ENCODE measurements at regions not wholly inside any gene's neighbourhood (a gene's known extent, or its start where the extent isn't known, plus 50 kb on each side); places are given as distances from the start of the nearest gene placed in this dataset.
A peak's percentile ranks its signal among the peaks of the same experiment; 100 is the strongest.

DNA sequence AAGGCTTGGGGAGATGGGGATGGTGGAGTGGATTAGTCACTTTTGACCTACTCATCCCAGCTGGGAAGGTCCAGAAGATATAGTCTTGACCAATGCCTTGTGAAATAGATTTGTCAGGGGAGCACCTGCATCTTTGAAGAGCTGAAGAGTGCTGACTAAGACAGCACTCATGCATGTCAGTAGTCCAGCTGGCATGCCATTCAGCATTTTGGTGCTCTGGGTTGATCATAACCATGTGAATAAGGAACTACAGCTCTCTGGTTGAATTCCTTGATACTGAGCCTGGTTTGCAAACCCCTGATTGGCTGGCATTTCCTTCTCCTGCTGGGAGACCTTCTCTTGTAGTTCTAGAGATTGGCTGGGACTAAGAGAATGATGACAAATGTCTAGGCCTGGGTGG lies 106.8 kb upstream of the ALX4 start (continued):
- no peak for TF ChIP-seq ZNF792 (CRISPR knock-in tag; IDR thresholded peaks at IDR 0.05)
- TF ChIP-seq ZNF530 (CRISPR knock-in tag; IDR thresholded peaks at IDR 0.05; ENCODE audit: low read depth), result no peak

DNA sequence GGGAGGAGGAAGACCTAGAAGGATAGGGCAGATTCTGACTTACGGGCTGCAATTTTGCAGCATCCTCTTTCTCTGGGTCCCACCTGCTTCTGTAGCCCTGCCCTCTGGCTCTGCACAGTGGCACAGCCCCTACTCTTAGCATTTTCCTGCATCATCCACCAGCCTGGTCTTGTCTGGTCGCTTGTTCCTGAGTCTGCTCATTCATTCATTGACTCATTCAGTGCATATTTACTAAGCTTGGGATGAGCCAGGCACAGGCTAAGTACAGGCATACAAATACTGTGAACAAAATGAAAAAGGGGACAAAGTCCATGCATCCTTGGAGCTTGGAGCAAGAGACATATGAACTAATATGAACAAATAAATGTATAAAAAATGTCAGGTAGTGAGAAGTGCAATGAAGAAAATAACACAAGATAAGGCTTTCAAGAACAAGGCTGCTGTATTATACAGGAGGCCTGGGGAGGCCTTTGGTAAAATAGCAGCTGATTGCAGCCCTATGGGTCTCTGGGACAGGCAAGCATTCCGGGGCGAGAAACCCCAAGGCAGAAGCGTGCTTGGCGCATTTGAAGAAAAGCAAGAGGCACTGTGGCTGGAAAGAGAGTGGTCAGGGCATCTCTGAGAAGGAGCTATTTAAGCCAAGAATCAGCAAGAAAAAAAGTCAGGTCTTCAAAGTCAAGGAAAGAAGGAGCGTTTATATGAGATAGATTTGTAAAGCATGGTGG lies 108.0 kb upstream of the ALX4 start:
- in situ Hi-C loops (cut with HindIII; ENCODE audit: extremely low pct_ligation_motif_present, low pct_unique_long_range_greater_than_20kb), result loop anchor here (25.0 kb wide), 1 partner anchor 106 kb away; the partner anchor contains the start of gene ALX4
- ChIA-PET POLR2A (no interaction called here), CTCF (ENCODE audit: low intra/inter-chr PET ratio, low total read pairs) (no interaction called here)
- WGBS (ENCODE audit: low lambda C conversion rate), result 61% methylated on average over 7 of the region's 7 CpGs
- Histone ChIP-seq H3K36me3 (replicated peaks in 1 of 2; ENCODE audit: control insufficient read depth in 1 of 2, insufficient read depth in 2 of 2, low read length in 2 of 2) (no peaks in the 10 kb centered on the region), H3K9me3 (ENCODE audit: low read length) (no peaks in the 10 kb centered on the region), H3K27me3 (ENCODE audit: control insufficient read depth in 1 of 2, insufficient read depth in 2 of 2, low read length in 2 of 2) (peaks cover 1 to 7% of the 10 kb centered on the region in 2 experiments; a peak in 1 of 5 replicates), H3K27ac (ENCODE audit: extremely low read length, insufficient read depth, low read length) (no peak overlapping the region), H3K79me2 (ENCODE audit: insufficient read depth, low read length) (no peaks in the 10 kb centered on the region), H3K4me3 (replicated peaks in 1 of 3; ENCODE audit: insufficient read depth in 1 of 3, low read depth in 2 of 3, low read length in 3 of 3) (no peak overlapping the region), H2AFZ (ENCODE audit: low read length) (no peak overlapping the region), H4K20me1 (ENCODE audit: insufficient read depth, low read length) (no peaks in the 10 kb centered on the region), H3K4me2 (ENCODE audit: low read depth, low read length) (no peak overlapping the region), H3K4me1 (ENCODE audit: insufficient read depth, low read length) (no peaks in the 10 kb centered on the region), H3K9ac (ENCODE audit: insufficient read depth, low read depth, low read length) (no peak overlapping the region)
- intact Hi-C loops (cut with micrococcal nuclease; ENCODE audit: unreplicated experiment), result no loop called here
- ATAC-seq (peak; percentile 41; the same call in 1 of the 3 replicates), DNase-seq (ENCODE audit: low spot score) (peak; percentile 14), FAIRE-seq (no peak)
- BruUV-seq (replicated peaks), result no TSS peak
- no peak for TF ChIP-seq HOXD1 (CRISPR knock-in tag; IDR thresholded peaks at IDR 0.05)
- no peak for TF ChIP-seq ZNF180 (CRISPR knock-in tag; IDR thresholded peaks at IDR 0.05; ENCODE audit: borderline replicate concordance, low read depth)
- TF ChIP-seq, protein P1, sequence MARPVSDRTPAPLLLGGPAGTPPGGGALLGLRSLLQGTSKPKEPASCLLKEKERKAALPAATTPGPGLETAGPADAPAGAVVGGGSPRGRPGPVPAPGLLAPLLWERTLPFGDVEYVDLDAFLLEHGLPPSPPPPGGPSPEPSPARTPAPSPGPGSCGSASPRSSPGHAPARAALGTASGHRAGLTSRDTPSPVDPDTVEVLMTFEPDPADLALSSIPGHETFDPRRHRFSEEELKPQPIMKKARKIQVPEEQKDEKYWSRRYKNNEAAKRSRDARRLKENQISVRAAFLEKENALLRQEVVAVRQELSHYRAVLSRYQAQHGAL (CRISPR knock-in tag; IDR thresholded peaks at IDR 0.05; ENCODE audit: not compliant biosample characterization), result no peak
- TF ChIP-seq, protein P2, sequence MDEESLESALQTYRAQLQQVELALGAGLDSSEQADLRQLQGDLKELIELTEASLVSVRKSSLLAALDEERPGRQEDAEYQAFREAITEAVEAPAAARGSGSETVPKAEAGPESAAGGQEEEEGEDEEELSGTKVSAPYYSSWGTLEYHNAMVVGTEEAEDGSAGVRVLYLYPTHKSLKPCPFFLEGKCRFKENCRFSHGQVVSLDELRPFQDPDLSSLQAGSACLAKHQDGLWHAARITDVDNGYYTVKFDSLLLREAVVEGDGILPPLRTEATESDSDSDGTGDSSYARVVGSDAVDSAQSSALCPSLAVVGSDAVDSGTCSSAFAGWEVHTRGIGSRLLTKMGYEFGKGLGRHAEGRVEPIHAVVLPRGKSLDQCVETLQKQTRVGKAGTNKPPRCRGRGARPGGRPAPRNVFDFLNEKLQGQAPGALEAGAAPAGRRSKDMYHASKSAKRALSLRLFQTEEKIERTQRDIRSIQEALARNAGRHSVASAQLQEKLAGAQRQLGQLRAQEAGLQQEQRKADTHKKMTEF (CRISPR knock-in tag; IDR thresholded peaks at IDR 0.05), result no peak
- no peak for TF ChIP-seq KDM4B (CRISPR knock-in tag; IDR thresholded peaks at IDR 0.05)
- TF ChIP-seq SALL2 (CRISPR knock-in tag; IDR thresholded peaks at IDR 0.05), result no peak
- no peak for TF ChIP-seq KDM5B (CRISPR knock-in tag; IDR thresholded peaks at IDR 0.05; ENCODE audit: borderline replicate concordance)
- TF ChIP-seq, protein P3, sequence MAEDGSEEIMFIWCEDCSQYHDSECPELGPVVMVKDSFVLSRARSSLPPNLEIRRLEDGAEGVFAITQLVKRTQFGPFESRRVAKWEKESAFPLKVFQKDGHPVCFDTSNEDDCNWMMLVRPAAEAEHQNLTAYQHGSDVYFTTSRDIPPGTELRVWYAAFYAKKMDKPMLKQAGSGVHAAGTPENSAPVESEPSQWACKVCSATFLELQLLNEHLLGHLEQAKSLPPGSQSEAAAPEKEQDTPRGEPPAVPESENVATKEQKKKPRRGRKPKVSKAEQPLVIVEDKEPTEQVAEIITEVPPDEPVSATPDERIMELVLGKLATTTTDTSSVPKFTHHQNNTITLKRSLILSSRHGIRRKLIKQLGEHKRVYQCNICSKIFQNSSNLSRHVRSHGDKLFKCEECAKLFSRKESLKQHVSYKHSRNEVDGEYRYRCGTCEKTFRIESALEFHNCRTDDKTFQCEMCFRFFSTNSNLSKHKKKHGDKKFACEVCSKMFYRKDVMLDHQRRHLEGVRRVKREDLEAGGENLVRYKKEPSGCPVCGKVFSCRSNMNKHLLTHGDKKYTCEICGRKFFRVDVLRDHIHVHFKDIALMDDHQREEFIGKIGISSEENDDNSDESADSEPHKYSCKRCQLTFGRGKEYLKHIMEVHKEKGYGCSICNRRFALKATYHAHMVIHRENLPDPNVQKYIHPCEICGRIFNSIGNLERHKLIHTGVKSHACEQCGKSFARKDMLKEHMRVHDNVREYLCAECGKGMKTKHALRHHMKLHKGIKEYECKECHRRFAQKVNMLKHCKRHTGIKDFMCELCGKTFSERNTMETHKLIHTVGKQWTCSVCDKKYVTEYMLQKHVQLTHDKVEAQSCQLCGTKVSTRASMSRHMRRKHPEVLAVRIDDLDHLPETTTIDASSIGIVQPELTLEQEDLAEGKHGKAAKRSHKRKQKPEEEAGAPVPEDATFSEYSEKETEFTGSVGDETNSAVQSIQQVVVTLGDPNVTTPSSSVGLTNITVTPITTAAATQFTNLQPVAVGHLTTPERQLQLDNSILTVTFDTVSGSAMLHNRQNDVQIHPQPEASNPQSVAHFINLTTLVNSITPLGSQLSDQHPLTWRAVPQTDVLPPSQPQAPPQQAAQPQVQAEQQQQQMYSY (CRISPR knock-in tag; IDR thresholded peaks at IDR 0.05), result no peak
- TF ChIP-seq ZNF33B (CRISPR knock-in tag; IDR thresholded peaks at IDR 0.05), result no peak
- no peak for TF ChIP-seq MAZ (IDR thresholded peaks at IDR 0.05; ENCODE audit: borderline replicate concordance, low read depth, low read length)
- TF ChIP-seq MAZ (CRISPR knock-in tag; IDR thresholded peaks at IDR 0.05; ENCODE audit: low read depth), result no peak
- no peak for TF ChIP-seq ZNF605 (CRISPR knock-in tag; IDR thresholded peaks at IDR 0.05)
- no peak for TF ChIP-seq U2AF1 (optimal IDR thresholded peaks at IDR 0.05; ENCODE audit: low read depth, low read length)
- TF ChIP-seq, protein P4, sequence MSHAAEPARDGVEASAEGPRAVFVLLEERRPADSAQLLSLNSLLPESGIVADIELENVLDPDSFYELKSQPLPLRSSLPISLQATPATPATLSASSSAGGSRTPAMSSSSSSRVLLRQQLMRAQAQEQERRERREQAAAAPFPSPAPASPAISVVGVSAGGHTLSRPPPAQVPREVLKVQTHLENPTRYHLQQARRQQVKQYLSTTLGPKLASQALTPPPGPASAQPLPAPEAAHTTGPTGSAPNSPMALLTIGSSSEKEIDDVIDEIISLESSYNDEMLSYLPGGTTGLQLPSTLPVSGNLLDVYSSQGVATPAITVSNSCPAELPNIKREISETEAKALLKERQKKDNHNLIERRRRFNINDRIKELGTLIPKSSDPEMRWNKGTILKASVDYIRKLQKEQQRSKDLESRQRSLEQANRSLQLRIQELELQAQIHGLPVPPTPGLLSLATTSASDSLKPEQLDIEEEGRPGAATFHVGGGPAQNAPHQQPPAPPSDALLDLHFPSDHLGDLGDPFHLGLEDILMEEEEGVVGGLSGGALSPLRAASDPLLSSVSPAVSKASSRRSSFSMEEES (CRISPR knock-in tag; IDR thresholded peaks at IDR 0.05), result no peak
